HG03565 (cell line): ENCODE measurements at regions not wholly inside any gene's neighbourhood (a gene's known extent, or its start where the extent isn't known, plus 50 kb on each side); places are given as distances from the start of the nearest gene placed in this dataset.
A peak's percentile ranks its signal among the peaks of the same experiment; 100 is the strongest.
"Not testable (repeated sequence)": the region's sequence is repeated elsewhere in the genome, so short reads cannot be mapped to it uniquely, and the experiment has no call there.

Experiments
- ATAC-seq: cut with Tn5 transposase; IDR thresholded peaks from one replicate; pipeline ENCODE4 v1.9.1; 2021; ENCODE audit warnings: mild to moderate bottlenecking, moderate library complexity; ENCODE audit not compliant: unreplicated experiment

DNA sequence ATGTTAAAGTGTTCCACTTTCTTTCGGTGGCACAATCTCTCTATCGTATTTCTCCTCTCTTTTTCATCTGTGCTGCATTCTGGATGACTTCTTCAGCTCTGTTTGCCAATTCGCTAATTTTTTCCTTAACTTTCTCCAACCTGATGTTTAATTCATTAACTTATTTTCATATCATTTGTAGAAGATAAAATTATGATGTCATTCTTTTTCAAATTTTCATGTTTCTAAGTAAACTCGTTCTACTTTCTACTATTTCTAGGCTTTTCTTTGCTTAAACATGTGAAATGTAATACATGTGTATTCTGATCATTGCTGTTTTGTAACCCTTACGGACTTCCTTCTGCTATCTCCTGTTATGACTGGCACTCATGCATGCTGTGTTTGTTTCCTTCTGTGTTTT, 648.4 kb downstream of the QKI start:
- ATAC-seq, result no peak

DNA sequence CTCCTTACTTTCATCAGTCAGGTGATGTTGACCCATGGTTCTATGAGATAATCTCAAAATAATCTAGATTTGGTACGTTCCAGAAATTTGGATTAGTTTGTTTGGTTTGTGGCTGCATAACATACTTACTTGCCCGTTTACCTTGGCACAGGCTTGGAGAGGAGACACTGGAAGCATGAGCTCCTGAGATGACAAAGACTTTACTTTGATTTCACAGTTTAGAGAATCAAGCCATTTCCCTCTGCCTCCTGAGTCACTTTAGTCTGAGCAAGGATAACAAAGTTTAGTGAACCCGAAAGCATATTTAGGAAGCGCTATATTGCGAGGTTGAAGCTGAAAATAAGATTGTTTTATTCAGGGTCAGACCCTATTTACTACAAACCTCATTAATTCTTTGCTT, 643.4 kb downstream of the QKI start:
- no peak for ATAC-seq

- ATAC-seq, result no peak
Observed at GRCh38 chr6:164051427-164051826, 636.9 kb downstream of the QKI start.

DNA sequence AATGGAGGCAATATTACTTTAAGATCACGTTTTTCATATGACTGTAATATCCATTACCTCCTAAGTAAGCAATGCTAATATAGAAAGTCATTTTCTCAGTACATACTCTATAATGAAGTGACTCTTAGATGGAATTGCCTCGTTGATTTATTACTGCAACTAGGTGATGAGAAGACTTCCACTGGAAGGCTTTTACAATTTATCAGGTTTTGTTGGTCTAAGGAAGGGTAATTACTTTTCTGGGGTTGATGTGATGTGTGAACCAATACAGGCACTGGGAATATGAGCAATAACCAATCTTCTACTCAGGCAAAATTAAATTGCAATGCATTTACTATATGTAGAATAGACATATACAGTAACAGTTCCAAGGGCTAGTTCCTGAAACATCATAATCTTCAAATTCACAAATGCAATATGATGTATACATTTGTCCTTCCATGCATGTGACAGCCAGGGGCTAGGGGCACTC, 635.0 kb downstream of the QKI start:
- no peak for ATAC-seq

- ATAC-seq, result no peak
Observed at GRCh38 chr6:164048840-164049516, 634.5 kb downstream of the QKI start.

DNA sequence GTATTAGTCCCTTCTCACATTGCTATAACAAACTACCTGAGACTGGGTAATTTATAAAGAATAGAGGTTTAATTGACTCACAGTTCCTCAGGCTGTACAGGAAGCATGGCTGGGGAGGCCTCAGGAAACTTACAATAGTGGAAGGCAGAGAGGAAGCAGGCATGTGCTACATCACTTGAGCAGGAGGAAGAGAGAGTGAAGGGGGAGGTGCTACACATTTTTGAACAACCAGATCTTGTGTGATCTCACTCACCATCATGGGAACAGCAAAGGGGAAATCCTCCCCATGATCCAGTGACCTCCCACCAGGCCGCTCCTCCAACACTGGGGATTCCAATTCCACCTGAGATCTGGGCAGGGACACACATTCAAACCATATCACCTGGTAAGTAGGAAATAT, 630.6 kb downstream of the QKI start:
- ATAC-seq, result no peak

DNA sequence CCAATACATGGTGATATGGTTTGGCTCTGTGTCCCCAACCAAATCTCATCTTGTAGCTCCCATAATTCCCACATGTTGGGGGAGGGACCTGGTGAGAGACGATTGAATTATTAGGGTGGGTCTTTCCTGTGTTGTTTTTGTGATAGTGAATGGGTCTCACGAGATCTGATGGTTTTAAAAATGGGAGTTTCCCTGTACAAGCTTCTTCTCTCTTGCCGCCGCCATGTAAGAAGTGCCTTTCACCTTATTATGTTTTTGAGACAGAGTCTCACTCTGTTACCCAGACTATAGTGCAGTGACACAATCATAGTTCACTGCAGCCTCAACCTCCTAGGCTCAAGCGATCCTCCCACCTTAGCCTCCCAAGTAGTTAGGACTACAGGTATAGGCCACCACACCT, 629.1 kb downstream of the QKI start:
- ATAC-seq, result not testable (repeated sequence)

- ATAC-seq, result no peak
Observed at GRCh38 chr6:164042212-164042611, 627.7 kb downstream of the QKI start.

GRCh38 chr6:164040994-164041393, 626.5 kb downstream of the QKI start:
- no peak for ATAC-seq

DNA sequence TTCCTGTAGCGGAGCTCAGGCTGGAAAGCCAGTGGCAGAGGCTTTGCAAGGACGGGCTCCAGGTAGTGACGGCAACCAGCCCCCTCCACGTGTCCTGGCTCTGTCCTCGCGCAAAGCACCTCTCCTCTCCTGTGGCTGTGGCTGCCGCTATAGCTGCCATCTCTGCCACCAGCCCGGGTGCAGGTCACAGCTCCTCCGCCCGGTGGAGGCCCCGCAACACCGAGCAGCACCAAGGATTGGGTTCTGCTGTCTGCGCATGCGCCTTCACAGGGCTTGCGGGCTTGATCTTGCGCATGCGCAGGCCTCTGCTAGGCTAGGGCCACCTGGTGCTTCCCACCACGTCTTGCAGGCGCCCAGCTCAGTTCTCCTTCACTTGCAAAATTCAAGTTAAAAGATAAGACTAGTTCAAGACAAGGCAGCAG, 625.4 kb downstream of the QKI start:
- ATAC-seq, result peak; percentile 80

DNA sequence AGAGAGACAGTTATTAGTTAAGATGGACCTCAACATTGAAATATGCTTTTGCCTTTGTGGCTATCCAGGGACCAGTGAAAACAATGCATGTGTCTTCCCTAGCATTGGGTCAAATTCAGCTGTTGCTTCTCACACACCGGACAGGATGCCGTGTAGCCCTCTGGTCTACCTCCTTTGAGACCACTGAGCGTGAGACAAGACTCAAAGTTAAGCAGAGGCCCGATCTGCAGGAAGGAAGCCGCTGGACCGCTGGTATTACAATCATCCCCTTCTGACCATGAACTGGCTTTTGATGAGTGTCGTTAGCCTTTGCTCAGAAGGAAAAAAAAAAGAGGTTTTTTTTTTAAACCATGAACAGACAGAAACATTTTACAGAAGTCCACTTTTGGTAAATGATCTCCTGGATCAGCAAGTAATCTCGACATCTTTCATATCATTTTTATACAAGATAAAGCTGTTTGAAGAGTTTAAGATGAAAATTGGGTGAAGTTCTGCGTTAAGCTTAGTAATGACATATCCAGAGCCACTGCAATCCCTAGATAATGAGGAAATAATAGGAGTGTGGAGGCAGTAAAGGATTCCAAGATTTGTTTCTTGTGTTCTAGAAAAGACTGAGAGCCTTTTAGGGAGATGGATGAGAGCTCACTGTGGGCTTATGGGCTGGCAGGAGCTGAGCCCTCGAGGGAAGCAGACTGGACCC, 622.8 kb downstream of the QKI start:
- ATAC-seq, result no peak

DNA sequence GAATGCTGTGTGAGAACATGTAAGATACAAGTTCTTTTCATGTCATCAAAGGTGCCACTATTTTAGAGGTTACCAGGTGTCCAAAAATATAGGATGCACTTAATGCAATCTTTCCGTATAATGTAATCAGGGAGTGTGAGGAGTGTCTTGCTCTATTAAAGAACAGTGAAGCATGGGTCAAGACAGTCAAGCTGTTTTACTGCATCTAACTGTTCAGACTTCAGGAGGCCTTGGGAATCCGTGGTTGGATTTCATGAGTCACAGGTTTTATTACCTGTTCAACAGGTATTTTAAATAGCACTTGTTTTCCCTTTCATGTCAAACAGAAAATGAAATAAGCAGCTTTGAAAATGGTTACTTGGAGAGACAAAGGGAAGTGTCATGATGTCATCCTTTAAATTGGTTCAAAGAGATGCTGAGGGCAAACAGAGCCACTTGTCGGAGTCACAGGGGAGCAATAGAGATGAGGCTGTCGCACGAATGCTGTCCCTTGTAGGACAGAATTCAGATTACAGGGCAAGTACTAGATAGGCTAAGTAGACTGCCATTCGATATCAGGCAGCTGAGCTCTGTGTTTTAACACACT, 621.5 kb downstream of the QKI start:
- no peak for ATAC-seq

- ATAC-seq, result no peak
Observed at GRCh38 chr6:164034602-164035140, 620.2 kb downstream of the QKI start.

DNA sequence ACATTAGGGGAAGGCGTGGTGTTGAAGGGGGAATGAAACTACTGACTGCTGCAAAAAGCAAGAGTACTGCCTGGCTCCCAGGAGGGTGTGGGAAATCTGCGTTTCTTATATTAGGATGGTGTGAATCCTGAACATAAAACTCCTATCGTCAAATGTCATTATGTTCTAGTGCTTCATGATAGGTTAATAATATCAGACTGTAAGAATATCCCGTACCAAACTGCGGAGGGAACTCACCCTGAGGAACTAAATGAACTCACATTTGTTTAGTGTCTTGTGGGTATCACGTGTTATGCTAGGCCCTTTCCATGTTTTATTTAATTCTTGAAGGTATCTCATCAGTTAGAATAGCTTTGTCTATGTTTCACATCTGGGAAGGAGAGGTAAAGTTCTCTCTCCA, 610.7 kb downstream of the QKI start:
- no peak for ATAC-seq

GRCh38 chr6:164023535-164023934, 609.0 kb downstream of the QKI start:
- no peak for ATAC-seq

DNA sequence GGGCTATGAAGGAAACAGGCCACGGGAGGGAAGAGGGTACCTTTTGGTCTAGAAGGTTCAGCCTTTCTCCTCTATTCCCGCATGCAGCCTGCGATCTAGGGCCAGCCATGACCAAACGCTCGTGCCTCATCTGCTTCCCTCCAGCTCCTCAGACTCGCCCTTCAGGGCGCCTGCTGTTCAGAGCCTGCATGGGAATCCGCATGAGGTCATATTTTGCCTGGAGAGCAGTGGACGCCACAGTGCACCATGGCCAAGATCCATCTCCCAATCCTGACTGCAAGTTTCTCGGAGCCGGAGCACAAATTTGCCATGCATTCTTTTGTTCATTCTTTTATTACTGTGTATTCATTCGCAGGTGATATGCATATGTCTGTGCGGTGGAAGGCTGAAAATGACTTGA, 608.1 kb downstream of the QKI start:
- no peak for ATAC-seq

- no peak for ATAC-seq
Observed at GRCh38 chr6:164021589-164022250, 607.2 kb downstream of the QKI start.

DNA sequence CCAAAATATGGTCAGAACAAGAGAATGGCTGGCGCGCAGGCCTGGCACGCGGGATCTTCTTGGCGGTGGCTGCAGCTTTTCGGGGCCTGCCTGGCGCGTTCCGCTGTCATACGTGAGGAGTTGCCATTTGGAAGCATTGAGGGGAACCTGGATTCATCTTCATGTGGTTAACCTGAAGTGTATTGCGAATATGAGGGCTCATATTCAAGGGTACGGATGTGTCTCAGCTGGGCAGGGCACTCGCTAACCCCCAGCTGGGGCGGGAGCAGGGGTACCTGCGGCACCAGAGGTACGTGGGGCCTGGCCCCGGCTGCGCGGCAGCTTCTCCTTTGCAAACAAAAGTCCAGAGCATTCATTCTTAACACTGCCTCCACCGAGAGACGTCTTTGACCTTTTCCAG, 605.6 kb downstream of the QKI start:
- ATAC-seq, result no peak

- ATAC-seq, result no peak
Observed at GRCh38 chr6:164018133-164018532, 603.6 kb downstream of the QKI start.

DNA sequence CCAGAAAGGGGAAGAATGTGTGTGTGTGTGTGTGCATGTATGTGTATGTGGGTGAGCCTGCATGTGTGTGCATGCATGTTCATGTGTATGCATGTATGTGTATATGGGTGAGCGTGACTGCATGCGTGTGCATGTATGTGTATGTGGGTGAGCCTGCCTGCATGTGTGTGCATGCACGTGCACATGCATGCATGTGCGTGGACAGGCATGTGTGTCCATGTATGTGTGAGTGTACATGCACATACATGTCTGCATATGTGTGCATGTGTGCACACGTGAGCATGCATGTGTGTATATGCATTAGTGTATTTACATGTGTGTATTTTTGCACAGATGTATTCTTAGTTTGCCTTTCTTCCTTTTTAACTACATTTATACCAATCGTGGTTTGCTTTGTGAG, 601.5 kb downstream of the QKI start:
- no peak for ATAC-seq

DNA sequence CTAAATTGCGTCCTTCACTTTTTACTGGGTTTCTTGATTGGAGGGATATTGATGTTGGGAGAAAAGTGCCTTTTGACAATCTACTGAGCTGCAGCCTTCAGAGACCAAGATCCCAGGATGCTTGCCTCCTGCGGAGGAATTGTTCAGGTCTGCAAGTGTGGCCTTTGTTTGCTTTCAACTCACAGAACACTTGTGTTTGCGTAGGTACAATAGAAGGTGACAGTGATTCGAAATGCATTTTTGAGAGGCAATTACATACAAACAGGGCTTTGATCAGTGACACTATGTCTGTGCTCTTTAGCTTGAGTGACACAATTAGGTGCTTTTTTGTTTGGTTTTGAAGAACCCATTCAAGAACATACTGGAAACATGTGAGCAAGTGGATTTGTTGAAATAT, 600.6 kb downstream of the QKI start:
- ATAC-seq, result no peak
